ENCODE measurements at regions not wholly inside any gene's neighbourhood (a gene's known extent, or its start where the extent isn't known, plus 50 kb on each side); places are given as distances from the start of the nearest gene placed in this dataset.

DNA sequence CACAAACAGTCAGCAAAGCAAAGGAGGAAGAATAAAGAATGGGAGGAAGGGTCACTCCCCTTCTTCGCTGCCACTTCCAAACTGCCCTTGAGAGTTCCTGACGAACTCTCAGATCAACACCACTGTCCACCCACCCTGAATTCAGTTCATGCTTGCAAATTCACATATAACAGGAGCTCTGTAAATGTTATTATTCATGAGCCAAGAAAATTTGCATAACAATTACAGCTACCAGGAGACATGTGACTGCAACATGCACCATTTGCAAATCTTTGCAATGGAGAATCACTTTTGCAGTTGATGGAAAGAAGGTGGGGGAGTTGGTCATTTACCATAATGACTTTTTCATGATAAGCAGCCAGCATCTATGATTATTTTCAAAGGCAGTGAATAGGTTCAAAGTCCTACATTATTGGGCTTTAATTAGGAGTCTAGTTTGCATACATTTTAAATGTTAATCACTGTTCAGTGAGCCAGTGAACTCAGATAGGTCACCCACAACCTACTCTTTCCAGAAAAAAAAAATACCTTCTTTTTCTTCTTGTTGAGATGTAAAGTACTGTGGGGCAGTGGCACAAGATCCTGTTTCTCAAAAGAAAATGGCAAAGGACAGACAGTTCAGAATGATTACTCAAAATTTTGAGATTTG lies 149.7 kb downstream of the CAAP1 start:
- no peak for DNase-seq (ENCODE audit: low read depth in 1 of 2, low spot score in 1 of 2)

DNA sequence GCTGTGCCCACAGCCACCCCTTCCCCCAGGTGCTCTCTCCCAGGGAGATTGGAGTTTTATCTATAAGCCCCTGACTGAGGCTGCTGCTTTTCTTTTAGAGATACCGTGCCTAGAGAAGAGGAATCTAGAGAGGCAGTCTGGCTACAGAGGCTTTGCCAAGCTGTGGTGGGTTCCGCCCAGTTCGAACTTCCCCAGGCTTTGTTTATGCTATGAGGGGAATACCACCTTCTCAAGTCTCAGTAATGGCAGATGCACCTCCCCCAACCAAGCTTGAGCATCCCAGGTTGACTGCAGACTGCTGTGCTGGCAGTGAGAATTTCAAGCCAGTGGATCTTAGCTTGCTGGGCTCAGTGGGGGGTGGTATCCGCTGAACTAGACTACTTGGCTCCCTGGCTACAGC lies 157.4 kb downstream of the CAAP1 start:
- no peak for DNase-seq (ENCODE audit: low read depth in 1 of 2, low spot score in 1 of 2)

DNA sequence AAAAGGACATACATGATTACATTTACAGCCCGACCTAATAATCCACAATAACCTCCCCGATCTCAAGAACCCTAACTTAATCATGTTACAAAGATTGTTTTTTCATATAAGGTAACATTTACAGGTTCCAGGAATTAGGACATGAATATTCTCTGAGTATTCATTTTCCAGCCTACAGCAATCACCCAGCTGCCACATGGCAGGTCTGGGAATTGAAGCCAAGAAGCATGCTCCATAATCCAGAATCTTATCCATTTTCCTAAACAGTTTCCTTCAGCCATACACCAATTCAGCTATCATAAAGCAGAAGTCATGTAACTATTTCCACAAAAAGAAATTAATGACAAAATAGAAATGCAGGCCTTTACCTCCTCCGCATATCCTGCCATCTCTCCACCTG lies 163.4 kb downstream of the CAAP1 start:
- no peak for DNase-seq (ENCODE audit: low read depth in 1 of 2, low spot score in 1 of 2)

DNA sequence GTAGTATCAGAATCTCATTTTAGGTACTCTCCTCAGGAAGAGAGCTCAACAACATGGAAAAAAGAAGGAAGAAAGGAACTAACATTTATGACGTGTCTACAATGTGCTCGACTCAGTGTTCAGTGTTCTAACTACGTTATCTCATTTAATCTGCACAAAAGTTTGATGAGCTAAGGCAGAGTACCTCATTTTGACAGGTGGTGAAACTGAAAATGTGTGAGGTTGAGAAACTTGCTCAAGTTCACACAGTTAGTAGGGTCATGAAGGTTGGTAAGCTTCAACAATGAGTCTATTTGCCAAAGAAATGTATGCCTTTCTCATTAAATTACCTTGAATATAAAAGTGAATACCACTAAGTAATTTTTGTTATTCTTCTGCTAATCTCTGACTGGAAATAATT lies 165.1 kb downstream of the CAAP1 start:
- no peak for DNase-seq (ENCODE audit: low read depth in 1 of 2, low spot score in 1 of 2)

DNA sequence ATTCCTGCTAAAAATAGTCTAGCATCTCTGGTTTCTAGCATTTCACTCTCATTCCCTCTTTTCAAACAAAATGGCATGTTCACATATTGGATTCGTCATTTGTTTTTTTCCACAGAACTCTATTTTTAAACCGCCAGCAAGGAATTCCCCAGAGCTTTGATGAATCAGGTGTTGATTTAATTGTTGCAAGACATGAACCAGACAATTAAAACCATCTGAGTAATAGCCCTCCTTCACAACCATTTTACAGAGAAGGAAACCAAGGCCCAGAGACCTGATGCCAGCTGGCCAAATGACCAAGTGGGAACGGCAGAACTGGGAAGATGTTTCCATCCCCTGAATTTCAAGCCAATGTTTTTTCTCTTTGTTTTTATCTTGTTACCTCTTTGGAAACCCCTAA lies 167.0 kb downstream of the CAAP1 start:
- DNase-seq (ENCODE audit: low read depth in 1 of 2, low spot score in 1 of 2) = no peak

DNA sequence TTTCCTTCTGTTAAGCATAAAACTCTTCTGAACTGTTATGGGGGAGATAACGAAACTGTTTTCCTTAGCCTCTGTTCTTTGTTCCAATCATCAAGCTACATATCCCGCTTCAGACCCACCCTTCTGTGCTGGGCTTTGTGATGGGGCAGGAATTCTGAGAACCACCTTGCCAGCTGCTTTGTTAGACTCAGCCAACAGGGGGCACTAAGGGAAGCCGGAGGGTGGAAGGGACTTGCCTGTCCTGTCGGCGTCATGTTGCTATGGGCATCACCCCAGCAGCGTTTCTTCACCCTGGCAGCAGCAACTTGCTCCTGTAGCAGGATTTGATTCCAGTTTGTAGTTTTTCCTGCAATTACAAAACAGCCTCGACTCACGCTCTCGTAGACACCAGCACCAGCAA lies 169.1 kb downstream of the CAAP1 start:
- DNase-seq (ENCODE audit: low read depth in 1 of 2, low spot score in 1 of 2) = peak in 1 of 2 donors; percentile 1

DNA sequence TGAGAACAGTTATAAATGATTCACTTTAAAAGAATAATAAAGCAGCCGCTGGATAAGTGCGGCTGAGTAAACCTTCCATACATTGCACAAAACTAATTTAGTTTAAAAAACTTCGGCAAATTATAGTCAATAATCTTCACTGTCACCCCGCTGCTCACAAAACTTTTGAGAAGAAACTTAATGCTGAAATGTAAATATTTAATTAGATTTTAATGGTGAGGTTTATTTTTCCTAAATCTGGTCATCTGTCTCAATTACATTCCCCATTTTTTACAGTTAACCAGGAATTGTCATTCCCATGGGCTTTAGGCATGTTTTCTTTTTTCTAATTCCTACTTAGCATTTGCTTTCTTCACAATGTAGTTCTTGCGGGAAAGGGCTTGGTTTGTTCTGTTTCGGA lies 169.8 kb downstream of the CAAP1 start:
- DNase-seq (ENCODE audit: low read depth in 1 of 2, low spot score in 1 of 2) = no peak

DNA sequence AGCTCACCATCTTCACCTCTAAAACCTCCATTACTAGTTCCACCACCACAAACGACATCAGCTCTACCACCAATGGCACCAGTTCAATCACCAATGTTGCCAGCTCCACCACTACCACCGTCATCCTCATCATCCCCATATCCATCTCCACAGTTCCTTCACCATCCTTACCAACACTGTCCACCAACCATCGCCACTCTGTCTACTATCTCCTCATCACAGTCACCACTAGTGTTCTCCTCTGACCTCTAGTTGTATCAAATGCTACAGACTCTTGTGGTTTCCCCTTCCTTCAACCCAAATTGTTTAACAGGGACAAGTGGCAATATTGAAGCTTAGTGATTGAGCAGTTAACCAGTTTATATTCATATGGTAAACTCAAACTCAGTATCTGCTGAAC lies 182.6 kb downstream of the CAAP1 start:
- no peak for DNase-seq (ENCODE audit: low read depth in 1 of 2, low spot score in 1 of 2)

DNA sequence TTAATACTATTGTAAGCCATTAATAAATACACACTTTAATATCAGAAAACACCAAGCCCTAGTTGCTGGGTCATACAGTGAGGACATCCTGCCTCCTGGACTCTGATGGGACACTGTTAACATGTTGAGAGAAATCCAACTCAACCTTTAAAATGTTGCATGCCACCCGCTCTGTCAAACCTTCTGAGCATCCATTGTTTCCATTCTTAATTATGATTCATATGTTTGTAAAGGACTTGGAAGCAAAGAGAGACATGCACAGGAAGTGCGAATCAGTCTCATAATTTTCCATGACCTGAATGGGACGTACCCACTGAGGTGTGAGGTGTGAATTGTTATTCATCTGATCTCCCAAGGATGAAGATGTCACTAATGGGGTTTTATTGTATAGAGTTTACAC lies 186.4 kb downstream of the CAAP1 start:
- no peak for DNase-seq (ENCODE audit: low read depth in 1 of 2, low spot score in 1 of 2)

DNA sequence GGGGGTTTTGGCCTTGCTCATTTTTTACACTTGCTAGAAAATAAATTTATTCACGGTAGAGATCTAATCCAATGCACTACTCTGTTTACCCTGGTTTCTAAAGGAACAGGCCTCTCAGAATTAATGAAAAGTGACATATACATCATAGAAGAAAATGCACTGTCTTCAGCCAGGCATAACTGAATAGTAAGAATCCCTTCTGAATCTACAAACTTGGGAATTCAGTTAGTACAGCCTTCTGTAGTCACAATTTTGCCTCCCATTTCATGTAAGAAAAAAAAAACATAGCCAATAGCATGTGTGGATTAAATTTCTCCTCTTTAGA lies 197.3 kb downstream of the CAAP1 start:
- no peak for DNase-seq (ENCODE audit: low read depth in 1 of 2, low spot score in 1 of 2)

DNA sequence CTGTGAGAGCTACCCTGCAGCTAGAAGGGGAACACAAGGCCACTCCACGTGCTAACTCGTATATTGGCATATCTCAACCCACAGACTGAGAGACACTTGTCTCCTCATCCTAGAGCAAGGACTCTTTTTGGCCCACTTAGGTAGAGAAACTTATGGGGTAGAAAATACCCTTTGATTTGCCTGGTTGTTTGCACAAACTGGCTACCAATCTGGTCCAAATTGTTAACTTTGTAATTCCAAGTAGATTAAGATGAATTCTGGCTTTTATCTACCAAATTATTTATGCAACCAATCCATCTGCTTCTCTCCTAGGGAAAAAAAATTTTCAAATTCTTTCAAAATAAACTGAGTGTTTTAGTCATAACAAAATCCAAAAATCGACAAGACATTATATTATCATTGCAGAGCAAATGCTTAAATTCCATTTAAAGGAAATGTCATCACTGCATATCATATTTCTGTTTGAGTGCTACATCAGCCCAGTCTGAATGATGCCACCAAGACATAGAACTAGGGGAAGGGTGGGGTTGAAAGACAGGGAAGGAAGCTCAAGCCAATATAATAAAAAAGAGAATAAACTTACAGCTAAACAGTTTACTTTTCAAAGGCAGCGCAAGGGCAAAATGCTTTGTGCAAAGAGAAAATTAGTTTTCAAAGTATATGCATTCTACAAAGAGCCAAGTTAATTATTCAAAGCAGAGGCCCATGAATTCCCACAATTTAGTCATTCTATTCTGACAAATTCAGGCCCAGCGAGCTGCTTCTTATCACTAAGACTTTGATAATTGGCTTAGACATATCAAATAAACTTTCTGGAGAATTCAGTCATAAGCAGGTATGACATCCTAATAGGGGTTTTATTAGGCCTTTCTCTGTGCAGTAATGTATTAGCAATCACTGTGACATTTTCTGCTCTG lies 198.0 kb downstream of the CAAP1 start:
- no peak for DNase-seq (ENCODE audit: low read depth in 1 of 2, low spot score in 1 of 2)

DNA sequence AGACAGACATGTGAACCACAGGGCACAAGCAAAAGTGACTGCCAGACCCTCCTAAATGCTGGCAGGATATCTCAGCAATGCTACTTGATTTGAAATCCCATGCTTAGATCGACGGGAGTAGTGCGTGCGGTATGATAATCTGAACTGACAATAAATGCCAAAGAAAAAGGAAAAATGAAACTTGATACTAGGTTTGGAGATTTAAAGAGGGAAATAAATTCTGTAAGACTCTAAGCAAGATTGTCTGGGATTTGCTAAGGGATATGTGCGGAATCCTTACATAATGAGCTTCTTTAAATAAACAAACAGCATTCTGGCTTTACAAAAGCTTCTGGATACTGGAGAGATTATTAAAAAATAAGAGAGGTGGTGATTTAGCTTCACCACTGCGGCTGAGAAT lies 203.6 kb downstream of the CAAP1 start:
- no peak for DNase-seq (ENCODE audit: low read depth in 1 of 2, low spot score in 1 of 2)

DNA sequence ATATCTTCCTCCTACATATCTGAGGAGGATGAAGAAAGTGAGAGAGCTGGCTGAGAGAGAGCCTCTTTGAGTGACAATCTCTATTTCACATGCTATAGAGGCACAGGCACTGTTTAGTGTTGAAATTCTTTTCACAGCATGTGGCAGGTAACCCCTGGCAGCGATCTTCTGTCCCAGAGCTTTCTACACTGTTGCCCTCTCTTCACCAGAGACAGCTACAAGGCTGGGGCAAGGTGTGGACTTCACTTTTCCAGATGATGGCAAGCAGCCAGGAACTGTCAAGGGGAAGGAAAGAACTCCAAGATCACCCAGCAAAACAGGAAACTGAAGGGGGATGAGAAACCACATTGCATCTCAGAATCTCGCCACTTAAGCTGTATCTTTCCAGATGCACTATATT lies 205.2 kb downstream of the CAAP1 start:
- no peak for DNase-seq (ENCODE audit: low read depth in 1 of 2, low spot score in 1 of 2)

DNA sequence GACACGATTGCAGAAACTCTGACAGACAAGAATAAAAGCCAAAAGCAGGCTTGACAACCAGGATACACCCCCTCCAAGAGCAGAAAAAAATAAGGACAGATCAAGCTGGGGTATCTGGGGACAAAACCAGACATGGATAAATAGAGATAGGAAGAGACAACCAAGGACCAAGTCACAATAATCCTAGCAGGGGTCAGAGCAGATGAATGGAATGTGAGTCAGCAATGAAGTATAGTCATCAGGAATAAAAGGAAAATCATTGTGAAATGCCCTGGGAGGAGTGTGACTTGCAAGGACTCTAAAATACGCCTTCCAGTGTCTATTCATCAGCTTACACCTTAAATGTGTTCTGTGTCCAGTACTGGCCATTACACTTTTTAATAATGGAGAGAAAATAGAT lies 206.8 kb downstream of the CAAP1 start:
- DNase-seq (ENCODE audit: low read depth in 1 of 2, low spot score in 1 of 2) = no peak

DNA sequence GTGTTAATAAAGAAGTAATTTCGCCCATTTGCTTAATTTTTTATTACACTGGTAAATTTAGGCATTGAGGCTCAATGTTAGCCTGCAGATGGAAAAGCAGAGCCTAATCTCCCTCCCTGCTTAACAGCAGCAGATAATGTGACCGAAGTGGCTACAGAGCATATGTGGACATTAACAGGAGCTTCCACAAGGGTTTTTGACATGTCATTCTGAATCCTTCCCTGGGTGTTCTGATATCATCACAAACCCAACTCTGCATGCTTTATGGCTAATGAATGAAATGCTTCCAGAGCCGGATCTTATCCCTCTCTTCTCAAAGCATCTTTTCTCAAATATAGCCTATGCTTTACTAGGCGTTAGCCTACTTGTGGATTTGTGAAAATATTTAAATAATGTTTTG lies 208.6 kb downstream of the CAAP1 start:
- DNase-seq (ENCODE audit: low read depth in 1 of 2, low spot score in 1 of 2) = no peak

DNA sequence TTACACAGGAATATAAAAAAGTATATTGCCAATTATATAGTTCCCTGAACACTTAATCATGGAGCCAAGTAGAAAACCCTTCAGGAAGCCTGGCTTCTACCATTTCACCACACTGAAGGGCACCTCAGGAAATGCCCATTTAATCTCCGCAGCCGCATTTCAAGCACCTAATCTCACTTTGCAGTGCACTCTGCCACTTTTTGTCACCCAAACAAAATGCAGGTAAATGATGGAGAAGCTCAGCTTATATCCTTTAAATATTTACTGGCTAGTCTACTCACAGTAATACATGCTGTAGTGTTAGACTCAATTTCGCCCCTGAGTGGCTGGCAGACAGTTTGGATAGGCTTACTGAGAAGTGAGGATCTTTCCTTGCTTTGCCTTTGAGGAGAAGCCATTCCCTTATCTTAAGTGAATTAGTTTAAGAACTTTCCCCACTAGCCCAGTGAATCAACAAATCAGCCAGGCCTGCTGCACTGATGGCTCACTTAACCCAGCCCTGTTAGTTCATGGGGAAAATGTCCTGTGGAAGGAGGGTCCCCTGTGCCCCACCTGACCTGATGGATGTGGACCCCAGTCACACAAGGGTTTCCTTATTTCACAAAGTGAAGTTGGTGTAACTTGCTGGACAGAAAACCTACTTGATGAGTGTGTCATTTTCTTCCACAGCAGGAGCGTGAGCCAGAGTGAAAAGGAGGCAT lies 209.7 kb downstream of the CAAP1 start:
- no peak for DNase-seq (ENCODE audit: low read depth in 1 of 2, low spot score in 1 of 2)

DNA sequence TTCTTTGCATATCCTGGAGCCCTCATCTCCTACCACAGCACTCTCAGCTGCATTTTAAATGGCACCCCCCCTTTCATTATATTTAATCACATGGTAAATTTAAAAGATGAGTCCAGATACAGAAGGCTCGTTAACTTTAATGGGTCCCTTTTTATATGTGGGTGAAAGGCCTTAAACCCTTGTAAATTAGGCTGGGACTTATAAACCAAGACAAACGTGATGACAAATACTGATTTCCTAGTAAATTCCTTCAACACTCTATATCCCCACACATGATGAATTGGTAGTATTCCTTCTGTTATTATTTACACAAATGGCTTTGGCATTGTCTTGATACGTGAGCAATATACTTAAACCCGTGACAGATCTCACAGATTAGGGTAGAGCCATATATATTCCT lies 210.6 kb downstream of the CAAP1 start:
- DNase-seq (ENCODE audit: low read depth in 1 of 2, low spot score in 1 of 2) = no peak

DNA sequence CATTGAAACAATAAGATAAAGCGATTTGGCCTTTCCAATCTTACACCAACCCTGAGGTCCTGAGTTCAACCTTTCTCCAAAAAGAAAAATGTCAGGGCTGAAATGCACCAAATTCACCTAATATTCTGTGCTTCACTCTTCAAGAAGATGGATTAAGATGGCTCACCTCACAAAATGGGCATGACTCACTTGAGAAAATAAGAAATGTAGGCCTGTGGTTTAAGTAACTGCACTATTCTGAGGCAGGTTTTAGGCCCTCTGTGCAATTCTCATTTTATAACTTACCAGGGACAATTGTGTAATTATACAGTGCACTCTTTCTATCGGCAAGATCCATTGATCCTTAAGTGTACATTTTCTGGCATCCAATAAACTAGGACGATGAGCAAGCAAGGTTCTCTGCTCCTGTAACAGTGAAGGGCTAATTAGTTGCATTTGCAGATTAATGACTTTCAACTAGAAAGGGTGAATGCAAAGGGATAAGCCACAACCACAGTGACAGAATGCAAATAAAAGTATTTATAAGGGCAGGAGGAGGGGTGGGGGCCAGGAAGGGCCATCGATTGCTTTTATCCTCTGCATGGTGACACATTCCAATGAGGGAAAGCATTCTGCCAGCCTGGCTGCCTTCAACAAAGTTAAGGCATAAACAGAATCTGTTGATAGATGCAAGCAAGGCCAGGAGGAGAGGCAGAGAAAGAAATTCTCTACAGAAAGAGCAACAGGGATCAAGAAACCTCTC lies 214.5 kb downstream of the CAAP1 start:
- no peak for DNase-seq (ENCODE audit: low read depth in 1 of 2, low spot score in 1 of 2)

DNA sequence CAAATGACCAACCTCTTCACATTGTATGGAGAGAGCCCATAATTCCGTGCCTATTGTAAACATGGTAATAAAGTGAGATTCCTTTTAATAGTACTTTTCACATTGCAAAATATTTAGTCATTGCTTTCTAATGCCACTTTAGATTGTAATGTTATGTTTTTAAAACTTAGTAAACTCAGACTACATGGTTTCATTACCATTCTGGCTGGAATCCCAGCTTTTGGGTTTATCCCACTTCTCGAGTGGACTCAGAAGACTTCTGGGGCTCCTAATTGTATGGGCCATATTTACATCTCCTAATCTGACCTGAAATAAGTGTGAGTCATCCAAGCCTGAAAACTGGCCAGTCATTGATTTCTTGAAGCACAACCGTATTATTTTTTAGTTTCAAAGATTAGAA lies 217.6 kb downstream of the CAAP1 start:
- no peak for DNase-seq (ENCODE audit: low read depth in 1 of 2, low spot score in 1 of 2)

DNA sequence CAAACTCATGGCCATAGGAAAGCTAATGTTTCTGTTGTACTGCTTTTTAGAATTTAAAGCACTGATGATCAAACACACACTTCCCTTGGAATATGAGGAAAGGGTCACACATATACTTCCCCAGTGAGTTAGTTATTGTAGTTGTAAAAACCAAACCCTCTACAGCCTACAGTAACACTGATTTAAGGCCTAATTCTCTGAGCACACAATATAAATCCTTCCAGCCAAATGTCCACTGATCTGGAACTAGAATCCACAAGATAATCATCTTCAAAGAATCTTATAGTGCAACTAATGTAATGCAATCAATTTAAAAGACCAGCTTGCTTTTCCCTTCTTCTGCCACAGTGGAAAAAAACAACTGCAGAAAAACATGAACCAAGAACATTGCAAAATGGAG lies 219.3 kb downstream of the CAAP1 start:
- DNase-seq (ENCODE audit: low read depth in 1 of 2, low spot score in 1 of 2) = no peak
